HG02798 (cell line): ENCODE measurements at regions not wholly inside any gene's neighbourhood (a gene's known extent, or its start where the extent isn't known, plus 50 kb on each side); places are given as distances from the start of the nearest gene placed in this dataset.
"Not testable (repeated sequence)": the region's sequence is repeated elsewhere in the genome, so short reads cannot be mapped to it uniquely, and the experiment has no call there.

ENCODE experiments used
- ATAC-seq: cut with Tn5 transposase; IDR thresholded peaks from one replicate; pipeline ENCODE4 v1.9.1; 2021; ENCODE audit warnings: mild to moderate bottlenecking; ENCODE audit not compliant: unreplicated experiment, poor library complexity

- no peak for ATAC-seq
Observed at GRCh38 chr3:59249004-59249403, 199.2 kb upstream of the CFAP20DC start.

- peak; percentile 58 for ATAC-seq
Observed at GRCh38 chr3:59247402-59247841, 197.6 kb upstream of the CFAP20DC start.

- ATAC-seq: no peak
Observed at GRCh38 chr3:59246719-59247401, 197.0 kb upstream of the CFAP20DC start.

- ATAC-seq: no peak
Observed at GRCh38 chr3:59245859-59246501, 196.2 kb upstream of the CFAP20DC start.

- no peak for ATAC-seq
Observed at GRCh38 chr3:59245300-59245858, 195.6 kb upstream of the CFAP20DC start.

- no peak for ATAC-seq
Observed at GRCh38 chr3:59244343-59244742, 194.5 kb upstream of the CFAP20DC start.

GRCh38 chr3:59243476-59243875 lies 193.7 kb upstream of the CFAP20DC start:
- no peak for ATAC-seq

GRCh38 chr3:59240666-59241255 lies 190.9 kb upstream of the CFAP20DC start:
- no peak for ATAC-seq

GRCh38 chr3:59237121-59237520 lies 187.3 kb upstream of the CFAP20DC start:
- ATAC-seq: no peak

GRCh38 chr3:59235634-59236012 lies 185.8 kb upstream of the CFAP20DC start:
- ATAC-seq: peak; percentile 85

GRCh38 chr3:59234884-59235633 lies 185.2 kb upstream of the CFAP20DC start:
- no peak for ATAC-seq

- not testable (repeated sequence) for ATAC-seq
Observed at GRCh38 chr3:59230379-59230778, 180.6 kb upstream of the CFAP20DC start.

- no peak for ATAC-seq
Observed at GRCh38 chr3:59213860-59214259, 164.0 kb upstream of the CFAP20DC start.

- peak; percentile 90 for ATAC-seq
Observed at GRCh38 chr3:59212128-59212779, 162.4 kb upstream of the CFAP20DC start.

- ATAC-seq: no peak
Observed at GRCh38 chr3:59210260-59210659, 160.4 kb upstream of the CFAP20DC start.

GRCh38 chr3:59192473-59192872 lies 142.6 kb upstream of the CFAP20DC start:
- no peak for ATAC-seq

- ATAC-seq: no peak
Observed at GRCh38 chr3:59191651-59192050, 141.8 kb upstream of the CFAP20DC start.

- no peak for ATAC-seq
Observed at GRCh38 chr3:59189939-59190338, 140.1 kb upstream of the CFAP20DC start.

GRCh38 chr3:59189526-59189925 lies 139.7 kb upstream of the CFAP20DC start:
- no peak for ATAC-seq

- ATAC-seq: no peak
Observed at GRCh38 chr3:59186725-59187124, 136.9 kb upstream of the CFAP20DC start.
